ENCODE measurements at regions not wholly inside any gene's neighbourhood (a gene's known extent, or its start where the extent isn't known, plus 50 kb on each side); places are given as distances from the start of the nearest gene placed in this dataset.
A peak's percentile ranks its signal among the peaks of the same experiment; 100 is the strongest.
"Not testable (repeated sequence)": the region's sequence is repeated elsewhere in the genome, so short reads cannot be mapped to it uniquely, and the experiment has no call there.

- FAIRE-seq, result no peak
These were observed 323.4 kb upstream of the RBMS1 start for GRCh38 chr2:160816916-160817499.

GRCh38 chr2:160820691-160821090, 327.1 kb upstream of the RBMS1 start:
- FAIRE-seq, result no peak

DNA sequence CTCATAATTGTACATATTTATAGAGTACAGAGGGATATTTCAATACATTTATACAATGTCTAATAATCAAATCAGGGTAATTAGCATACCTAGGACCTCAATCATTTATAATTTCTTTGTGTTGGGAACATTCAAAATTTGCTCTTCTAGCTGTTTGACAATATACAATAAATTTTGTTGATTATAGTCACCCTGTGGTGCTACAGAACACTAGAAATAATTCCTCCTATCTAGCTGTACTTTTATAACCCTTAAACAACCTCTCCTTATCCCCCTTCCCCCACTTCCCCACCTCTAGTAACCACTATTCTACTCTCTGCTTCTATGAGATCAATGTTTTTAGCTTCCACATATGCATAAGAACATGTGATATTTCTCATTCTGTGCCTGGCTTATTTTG, 328.4 kb upstream of the RBMS1 start:
- FAIRE-seq, result no peak

GRCh38 chr2:160825433-160825832, 331.8 kb upstream of the RBMS1 start:
- FAIRE-seq, result no peak

DNA sequence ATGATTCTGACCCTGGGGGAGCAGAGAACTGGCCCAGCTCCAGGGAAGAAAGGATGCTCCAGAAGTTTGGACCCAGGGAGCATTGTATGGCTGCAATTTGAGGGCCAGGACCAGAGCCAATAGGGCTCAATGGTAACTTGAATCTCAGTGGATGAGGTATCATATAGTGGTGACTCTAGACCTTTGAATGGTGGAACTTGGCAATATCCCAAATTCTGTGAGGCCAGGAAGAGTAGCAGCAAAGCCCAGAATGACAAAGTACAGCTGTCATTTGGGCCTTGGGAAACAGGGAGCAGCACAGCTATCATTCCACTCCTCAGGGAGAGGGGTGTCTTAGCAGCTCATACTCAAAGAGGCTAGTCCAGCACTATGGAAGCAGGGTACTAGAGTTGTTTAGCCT, 332.9 kb upstream of the RBMS1 start:
- no peak for FAIRE-seq

- no peak for FAIRE-seq
These were observed 332.2 kb upstream of the TANK start for GRCh38 chr2:160828076-160828475.

GRCh38 chr2:160832381-160832780, 327.8 kb upstream of the TANK start:
- not testable (repeated sequence) for FAIRE-seq

DNA sequence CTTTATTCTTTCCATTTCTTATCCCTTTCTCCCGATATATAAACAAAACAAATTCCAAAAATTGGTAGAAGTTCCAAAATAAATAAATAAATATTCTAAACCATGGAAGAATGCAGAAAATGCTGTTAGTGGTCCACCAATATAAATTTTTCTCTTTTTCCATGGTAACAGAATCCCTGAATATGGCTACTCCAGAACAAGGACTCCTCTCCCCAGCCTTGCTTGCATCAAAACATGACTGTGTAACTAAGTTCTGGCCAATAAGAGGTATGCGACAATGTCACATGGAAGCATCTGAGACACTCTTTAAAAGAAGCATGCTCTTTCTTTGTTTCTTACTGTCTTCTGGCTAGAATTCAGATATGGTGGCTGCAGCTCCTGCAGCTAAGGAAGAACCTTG, 325.1 kb upstream of the TANK start:
- FAIRE-seq, result no peak

DNA sequence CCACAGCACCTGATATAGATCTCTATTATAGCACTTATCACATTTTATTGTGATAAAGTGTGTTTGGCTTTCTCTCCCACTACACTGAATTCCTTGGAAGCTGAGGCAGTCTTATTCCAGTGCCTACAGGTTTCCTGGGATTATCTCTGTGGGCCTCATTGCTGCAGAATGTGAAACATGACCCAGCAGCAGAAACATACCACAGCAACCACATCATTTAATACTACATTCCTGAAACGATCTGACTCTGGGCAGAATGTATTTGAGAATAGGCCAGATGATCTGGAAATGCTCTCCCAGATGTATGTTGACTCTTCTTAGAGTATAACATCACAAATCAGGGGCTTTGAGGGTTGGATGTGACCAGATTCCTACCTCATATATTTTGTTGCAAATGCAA, 323.5 kb upstream of the TANK start:
- FAIRE-seq, result no peak

- FAIRE-seq, result no peak
These were observed 322.8 kb upstream of the TANK start for GRCh38 chr2:160837416-160837815.

- FAIRE-seq, result no peak
These were observed 322.1 kb upstream of the TANK start for GRCh38 chr2:160838147-160838546.

- no peak for FAIRE-seq
These were observed 321.5 kb upstream of the TANK start for GRCh38 chr2:160838691-160839090.

DNA sequence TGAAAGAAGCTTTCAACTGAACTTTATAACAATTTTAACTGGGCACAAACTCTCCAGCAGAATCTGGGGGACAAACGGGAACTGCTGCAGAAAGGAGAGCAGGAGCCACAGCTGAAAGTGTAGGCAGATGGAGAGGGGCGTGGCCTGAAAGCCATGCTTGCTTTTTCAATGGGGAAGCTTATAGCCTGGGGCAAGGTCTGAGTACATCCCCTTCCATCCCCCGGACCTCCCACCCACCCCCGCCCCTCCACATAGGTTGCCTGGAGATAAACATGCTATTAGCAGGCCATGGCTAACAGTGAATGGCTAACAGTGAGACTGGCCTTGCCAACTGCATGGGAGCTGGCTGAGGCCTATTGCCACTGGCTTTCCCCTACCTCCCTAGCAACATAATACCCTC, 317.9 kb upstream of the TANK start:
- no peak for FAIRE-seq

DNA sequence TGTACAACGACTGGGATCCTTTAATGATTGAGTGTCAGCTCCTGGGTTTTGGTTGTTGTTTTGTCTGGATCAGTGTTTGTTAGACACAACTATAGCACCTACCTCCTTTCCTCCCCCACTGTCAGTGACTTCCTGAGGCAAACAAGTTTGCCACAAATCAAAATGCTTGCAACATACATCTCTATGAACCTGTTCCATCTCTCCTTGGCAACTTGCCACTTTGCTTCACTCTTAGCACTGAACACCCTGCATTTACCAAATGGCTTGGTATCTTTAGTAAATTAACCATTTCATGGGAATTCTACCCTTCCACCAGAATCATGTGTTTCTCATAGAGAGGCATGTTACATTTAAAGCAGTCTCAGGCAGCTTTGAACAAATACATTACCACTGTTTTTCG, 301.1 kb upstream of the TANK start:
- no peak for FAIRE-seq

DNA sequence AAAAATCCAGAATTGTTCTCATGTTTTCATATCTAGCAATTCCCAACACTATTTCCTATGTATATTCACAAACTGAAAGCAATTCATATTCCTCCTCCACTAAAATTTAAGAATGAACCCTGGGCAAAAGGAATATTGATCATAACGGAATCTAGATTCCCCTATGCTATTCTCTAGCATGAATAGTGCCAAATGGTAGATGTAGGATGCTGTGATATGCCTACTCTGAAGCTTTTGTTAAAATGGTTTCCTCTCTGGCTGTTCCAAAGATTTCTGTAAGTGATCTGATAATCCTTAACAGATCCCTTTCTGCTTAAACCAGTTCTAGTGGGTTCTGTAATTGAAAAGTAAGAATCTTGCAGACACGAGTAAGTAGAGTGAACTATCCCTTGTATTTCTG, 298.0 kb upstream of the TANK start:
- FAIRE-seq, result no peak

DNA sequence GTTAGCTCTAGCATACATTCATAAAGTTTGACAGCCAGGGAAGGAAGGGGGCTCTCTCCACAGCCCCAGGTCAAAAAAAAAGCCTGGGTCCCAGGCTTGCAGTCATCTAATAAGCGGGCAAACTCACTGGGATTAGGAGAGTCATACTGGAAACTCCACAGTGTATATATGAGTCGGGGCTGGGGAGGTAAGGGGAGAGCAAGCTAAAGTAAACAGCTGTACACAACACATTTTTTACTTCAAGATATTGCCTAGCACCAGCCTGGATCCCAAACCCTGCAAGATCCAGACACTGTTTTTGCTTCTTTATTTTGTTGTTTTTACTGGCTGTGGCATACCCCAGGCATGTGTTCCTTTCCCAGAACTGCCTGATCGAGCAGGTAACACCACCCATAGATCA, 291.3 kb upstream of the TANK start:
- FAIRE-seq, result no peak

GRCh38 chr2:160869411-160869810, 290.8 kb upstream of the TANK start:
- FAIRE-seq, result peak; percentile 18

DNA sequence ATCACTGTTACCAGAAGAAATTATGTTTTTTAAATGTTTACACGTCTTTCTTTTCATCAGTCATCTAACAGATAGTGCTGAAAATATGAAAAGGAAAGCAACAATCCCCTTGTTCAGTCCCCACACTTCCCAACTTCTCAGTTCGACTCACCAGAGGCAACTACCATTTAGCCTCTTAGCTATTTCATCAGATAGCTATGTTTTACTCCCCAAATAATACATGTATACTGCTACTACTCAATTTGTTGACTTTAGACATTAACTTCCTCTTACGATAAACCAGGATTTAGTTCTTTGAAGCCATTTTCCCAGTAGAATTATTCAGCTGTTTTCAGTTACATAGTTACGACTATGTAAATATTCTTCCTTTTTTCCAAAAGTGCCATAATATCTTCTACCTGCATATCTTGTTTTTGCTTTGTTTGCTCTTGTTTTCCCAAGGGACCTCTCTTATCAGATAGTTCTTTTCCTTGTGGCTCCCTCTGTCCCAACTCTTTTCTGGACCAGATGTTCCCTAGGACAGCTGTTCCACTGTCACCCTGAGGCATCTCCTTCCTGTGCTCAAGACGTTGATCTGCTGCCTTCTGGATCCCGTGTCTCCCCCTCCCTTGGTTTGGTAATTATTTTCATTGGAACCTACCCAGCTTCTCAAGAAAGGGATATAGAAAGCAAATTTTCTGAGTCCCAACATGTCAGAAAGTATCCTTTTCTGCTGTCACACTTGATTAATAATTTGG, 289.3 kb upstream of the TANK start:
- FAIRE-seq, result peak; percentile 33

- FAIRE-seq, result no peak
These were observed 288.3 kb upstream of the TANK start for GRCh38 chr2:160871953-160872352.

GRCh38 chr2:160876029-160876428, 284.2 kb upstream of the TANK start:
- no peak for FAIRE-seq

- no peak for FAIRE-seq
These were observed 283.5 kb upstream of the TANK start for GRCh38 chr2:160876765-160877164.

DNA sequence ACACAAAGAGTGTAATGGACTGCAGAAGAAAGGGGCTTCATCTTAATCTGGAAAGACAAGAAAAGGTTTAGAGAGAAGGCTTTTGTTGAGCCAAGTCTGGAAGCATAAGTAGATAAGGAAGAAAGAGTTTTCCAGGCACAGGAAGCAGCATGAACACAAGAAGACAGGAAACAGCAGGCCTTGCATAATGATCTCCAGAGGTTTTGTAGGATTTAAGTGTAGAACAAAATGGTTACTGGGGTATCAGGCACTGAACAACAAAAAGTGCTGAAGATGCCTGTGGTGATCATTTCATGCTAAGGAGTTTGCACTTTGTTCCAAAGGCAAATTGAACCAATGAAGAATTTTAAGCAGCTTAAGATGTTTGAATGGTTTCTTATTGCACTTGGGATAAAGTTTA, 281.6 kb upstream of the TANK start:
- FAIRE-seq, result no peak

DNA sequence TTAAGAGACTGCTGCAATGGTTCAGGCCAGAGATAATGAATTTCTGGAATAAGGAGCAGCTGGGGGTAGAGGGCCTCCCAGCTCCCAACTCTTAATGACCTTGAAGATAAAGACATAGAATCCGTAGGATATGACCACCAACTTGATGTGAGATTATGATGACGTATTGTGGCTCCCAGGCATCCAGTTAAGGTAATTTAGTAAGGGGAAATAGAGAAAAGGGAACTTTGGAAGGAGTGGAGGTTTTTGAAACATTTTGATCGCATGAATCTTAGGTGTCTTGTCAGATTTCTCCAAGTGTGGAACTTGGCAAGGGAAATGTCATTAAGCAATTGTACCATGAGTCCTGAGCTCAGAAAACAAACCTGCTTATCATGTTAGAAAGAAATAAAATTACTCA, 277.3 kb upstream of the TANK start:
- FAIRE-seq, result no peak

DNA sequence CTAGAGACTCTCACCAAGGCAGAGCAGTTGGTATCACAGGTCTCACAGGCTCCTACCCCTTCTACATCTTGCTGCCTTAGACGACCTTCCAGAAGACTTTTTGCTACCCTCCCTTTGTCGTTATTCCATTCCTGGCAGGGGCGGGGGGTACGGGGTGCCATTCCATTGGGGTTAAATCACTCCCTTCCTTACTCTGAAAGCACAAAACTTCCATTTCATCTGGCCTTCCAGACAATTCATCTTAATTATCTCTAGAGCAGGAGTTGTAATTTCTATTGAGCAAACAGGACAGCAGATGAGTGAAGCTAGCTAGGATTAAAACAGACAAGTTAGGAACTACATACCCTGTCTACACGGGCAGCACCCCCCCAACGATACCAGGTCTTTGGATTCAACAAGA, 276.2 kb upstream of the TANK start:
- FAIRE-seq, result no peak
